GM12878 (cell line): ENCODE measurements at regions not wholly inside any gene's neighbourhood (a gene's known extent, or its start where the extent isn't known, plus 50 kb on each side); places are given as distances from the start of the nearest gene placed in this dataset.

Experiments
- ATAC-seq: fragments of 200-7000 bp; cut with Tn5 transposase; 3 replicates; pipeline ENCODE4 v1.9.1; 2020; ENCODE audit warnings: mild to moderate bottlenecking, moderate library complexity
- BruUV-seq: library from RNA; stranded (reverse); fragments of 400-500 nt; replicated peaks from 2 replicates; lab custom pipeline; 2021; lab: Mats Ljungman, UMichigan
- CTCF ChIA-PET: fragments of 300-600 bp; sonication (Branson Sonifier 250); formaldehyde crosslinking; extraction: SDS; loops from one replicate; lab custom pipeline; 2021; ENCODE audit warnings: inconsistent platforms; lab: Yijun Ruan, JAX
- POLR2A ChIA-PET: fragments of 350-600 bp; formaldehyde crosslinking; extraction: SDS; loops from one replicate; lab custom pipeline; 2021; ENCODE audit warnings: inconsistent platforms; lab: Charles Lee
- RAD21 ChIA-PET: fragments of 300-600 bp; sonication (Branson Sonifier 250); formaldehyde crosslinking; loops from one replicate; lab custom pipeline; 2023; ENCODE audit warnings: antibody characterized with exemption; ENCODE audit not compliant: unreplicated experiment; lab: Charles Lee
- SMC1A ChIA-PET: fragments of 300-600 bp; sonication (Branson Sonifier 250); formaldehyde crosslinking; loops from one replicate; lab custom pipeline; 2023; ENCODE audit not compliant: unreplicated experiment, uncharacterized antibody; lab: Charles Lee
- DNase-seq: peaks from one replicate; pipeline ENCODE4 v3.0.0-alpha.2; 2011; ENCODE audit warnings: low read depth, low spot score
- FAIRE-seq: peaks from 3 replicates; lab custom pipeline; 2011; peaks lifted over from hg19 to GRCh38; lab: Jason Lieb, UNC
- H2AFZ ChIP-seq: 2 replicates; pipeline ENCODE4 v1.6.0; 2011; ENCODE audit warnings: low read depth, low read length, control low read depth; ENCODE audit not compliant: control insufficient read depth
- H3K27ac ChIP-seq: 2 replicates; pipeline ENCODE4 v1.5.1; 2011; ENCODE audit warnings: control low read depth; ENCODE audit not compliant: control insufficient read depth, insufficient read depth
- H3K27me3 ChIP-seq, 2 experiments: replicated peaks in 1 of 2; 2 replicates each; pipeline versions ENCODE4 v1.6.0 to v1.6.1; 2011; ENCODE audit warnings: low read length in 1 of 2; ENCODE audit not compliant: control insufficient read depth in 2 of 2, insufficient read depth in 2 of 2
- H3K36me3 ChIP-seq, 2 experiments: 2 replicates each; pipeline ENCODE4 v1.5.1; 2011; ENCODE audit warnings: low read length in 1 of 2; ENCODE audit not compliant: control insufficient read depth in 2 of 2, insufficient read depth in 2 of 2
- H3K4me1 ChIP-seq: 2 replicates; pipeline ENCODE4 v1.6.1; 2011; ENCODE audit warnings: mild to moderate bottlenecking, low read length, moderate library complexity, mixed read lengths; ENCODE audit not compliant: control insufficient read depth, insufficient read depth
- H3K4me2 ChIP-seq: 2 replicates; pipeline ENCODE4 v1.6.0; 2011; ENCODE audit warnings: control low read depth; ENCODE audit not compliant: control insufficient read depth, insufficient read depth
- H3K4me3 ChIP-seq: fragments of 200-600 bp; sonication (generic); 2 replicates; pipeline ENCODE4 v1.5.1; 2016
- H3K79me2 ChIP-seq: 2 replicates; pipeline ENCODE4 v1.6.0; 2011; ENCODE audit warnings: low read length; ENCODE audit not compliant: control insufficient read depth, insufficient read depth
- H3K9ac ChIP-seq: 2 replicates; pipeline ENCODE4 v1.8.0; 2011; ENCODE audit warnings: low read length, control low read depth, mixed read lengths; ENCODE audit not compliant: control insufficient read depth, insufficient read depth
- H3K9me3 ChIP-seq: replicated peaks from 3 replicates; pipeline ENCODE4 v1.5.1; 2011; ENCODE audit warnings: mild to moderate bottlenecking, low read length; ENCODE audit not compliant: control insufficient read depth, insufficient read depth
- H4K20me1 ChIP-seq: 2 replicates; pipeline ENCODE4 v1.6.0; 2011; ENCODE audit not compliant: control insufficient read depth, insufficient read depth
- ASH2L ChIP-seq: fragments of 300-600, 200-600 bp; sonication (generic); IDR thresholded peaks from 2 replicates; pipeline ENCODE4 v1.6.1; 2017; ENCODE audit warnings: low read depth, mild to moderate bottlenecking, borderline replicate concordance
- ATF7 ChIP-seq: fragments of 450-650 bp; IDR thresholded peaks from 2 replicates; pipeline ENCODE4 v1.6.1; 2016; ENCODE audit warnings: low read depth, mild to moderate bottlenecking
- CBX5 ChIP-seq: sonication (generic); IDR thresholded peaks from 2 replicates; pipeline ENCODE4 v1.6.1; 2016; ENCODE audit warnings: low read depth, moderate library complexity, mild to moderate bottlenecking, inconsistent platforms
- CREB1 ChIP-seq: IDR thresholded peaks from 2 replicates; pipeline ENCODE4 v1.6.1; 2012; ENCODE audit warnings: low read depth, mild to moderate bottlenecking, inconsistent platforms
- CREM ChIP-seq: IDR thresholded peaks from 2 replicates; pipeline ENCODE4 v1.6.1; 2014; ENCODE audit warnings: antibody characterized with exemption, low read depth
- EED ChIP-seq: sonication (generic); IDR thresholded peaks from 2 replicates; pipeline ENCODE4 v1.6.1; 2016; ENCODE audit warnings: antibody characterized with exemption, low read depth
- HDGF ChIP-seq: fragments of 450-650 bp; IDR thresholded peaks from 2 replicates; pipeline ENCODE4 v1.6.1; 2016; ENCODE audit warnings: antibody characterized with exemption
- MTA3 ChIP-seq: IDR thresholded peaks from 2 replicates; pipeline ENCODE4 v1.6.1; 2012; ENCODE audit warnings: low read length, inconsistent platforms, borderline replicate concordance
- NFIC ChIP-seq: IDR thresholded peaks from 2 replicates; pipeline ENCODE4 v1.6.1; 2012; ENCODE audit warnings: low read depth, mild to moderate bottlenecking, inconsistent platforms, low read length, moderate library complexity
- NFYA ChIP-seq: IDR thresholded peaks from 2 replicates; pipeline ENCODE4 v1.6.1; 2011; ENCODE audit warnings: low read depth, mild to moderate bottlenecking, low read length, improper control_type of control experiment, borderline replicate concordance
- RFX5 ChIP-seq: IDR thresholded peaks from 2 replicates; pipeline ENCODE4 v1.6.1; 2011; ENCODE audit warnings: low read depth, low read length, improper control_type of control experiment
- SUPT20H ChIP-seq: IDR thresholded peaks from 2 replicates; pipeline ENCODE4 v1.6.1; 2011; ENCODE audit warnings: low read depth, mild to moderate bottlenecking, low read length, moderate library complexity, borderline replicate concordance; ENCODE audit not compliant: control insufficient read depth
- YBX1 ChIP-seq: fragments of 450-650 bp; IDR thresholded peaks from 2 replicates; pipeline ENCODE4 v1.6.1; 2016; ENCODE audit warnings: antibody characterized with exemption
- ZZZ3 ChIP-seq: IDR thresholded peaks from 2 replicates; pipeline ENCODE4 v1.6.1; 2011; ENCODE audit warnings: low read depth; ENCODE audit not compliant: control insufficient read depth, insufficient read length
- WGBS: methylation state at CpG from one replicate; pipeline ENCODE4 v1.1.6; 2016; ENCODE audit warnings: low lambda C conversion rate; ENCODE audit not compliant: insufficient replicate concordance, insufficient coverage; ENCODE audit errors: missing lambda C conversion rate; 5-methylcytosine and 5-hydroxymethylcytosine counted together
- in situ Hi-C: fragments of 300-500 bp; cut with MboI; formaldehyde crosslinking; loops from 9 replicates; pipeline ENCODE4 v1.14.3; 2018; ENCODE audit warnings: mixed read lengths
- intact Hi-C: fragments of 100-400 bp; cut with micrococcal nuclease; formaldehyde crosslinking; loops from one replicate; pipeline ENCODE4 v1.14.2; 2022; ENCODE audit not compliant: unreplicated experiment
- TF ChIP-seq, protein P1 (sequence below): IDR thresholded peaks from 2 replicates; pipeline ENCODE4 v1.6.1; 2012; ENCODE audit warnings: low read length, inconsistent platforms
- TF ChIP-seq, protein P2 (sequence below): fragments of 450-650 bp; formaldehyde crosslinking; IDR thresholded peaks from 2 replicates; pipeline ENCODE4 v1.5.0; 2022; ENCODE audit warnings: mild to moderate bottlenecking, missing genetic modification characterization

DNA sequence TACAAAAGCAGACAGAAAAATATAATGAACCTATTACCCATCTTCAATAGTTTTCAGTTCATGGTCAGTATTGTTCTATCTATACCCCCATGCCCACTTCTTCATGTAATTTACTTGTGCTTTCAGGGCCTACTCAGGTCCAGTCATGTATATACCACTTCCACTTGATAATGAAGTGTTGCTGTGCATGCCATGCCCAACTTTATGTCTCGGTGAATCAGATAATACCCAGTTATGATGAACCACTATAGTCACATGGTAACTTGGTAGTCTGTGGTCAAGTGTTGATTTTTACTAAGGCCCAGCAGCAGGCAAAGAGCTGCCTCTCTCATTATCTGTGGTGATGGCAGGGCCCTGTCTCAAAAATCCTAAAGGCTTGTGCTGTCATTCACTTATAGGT, 70.7 kb upstream of the IL33 start:
- no peaks in the 10 kb centered on the region for H4K20me1 ChIP-seq
- H3K9me3 ChIP-seq: no peaks in the 10 kb centered on the region; the same call in 2 of the 3 replicates
- TF ChIP-seq SUPT20H (no peak), EED (no peak), YBX1 (no peak), ZZZ3 (no peak), CREB1 (no peak), RFX5 (no peak), ATF7 (no peak), CREM (no peak), MTA3 (no peak), HDGF (no peak)
- ATAC-seq: no peak
- no peak overlapping the region for H3K27ac ChIP-seq
- H3K4me1 ChIP-seq: no peaks in the 10 kb centered on the region
- H3K9ac ChIP-seq: no peak overlapping the region
- SMC1A ChIA-PET: no interaction called here
- no peak for DNase-seq
- RAD21 ChIA-PET: no interaction called here
- 54% methylated on average over 1 of the region's 1 CpG for WGBS
- POLR2A ChIA-PET: no interaction called here
- FAIRE-seq: no peak
- no TSS peak for BruUV-seq
- in situ Hi-C loops: no loop called here
- H2AFZ ChIP-seq: no peak overlapping the region
- intact Hi-C loops: no loop called here
- H3K27me3 ChIP-seq: no peaks in the 10 kb centered on the region
- CTCF ChIA-PET: no interaction called here
- no peaks in the 10 kb centered on the region for H3K79me2 ChIP-seq
- H3K36me3 ChIP-seq: no peaks in the 10 kb centered on the region
- no peak overlapping the region for H3K4me2 ChIP-seq
- no peak overlapping the region for H3K4me3 ChIP-seq

DNA sequence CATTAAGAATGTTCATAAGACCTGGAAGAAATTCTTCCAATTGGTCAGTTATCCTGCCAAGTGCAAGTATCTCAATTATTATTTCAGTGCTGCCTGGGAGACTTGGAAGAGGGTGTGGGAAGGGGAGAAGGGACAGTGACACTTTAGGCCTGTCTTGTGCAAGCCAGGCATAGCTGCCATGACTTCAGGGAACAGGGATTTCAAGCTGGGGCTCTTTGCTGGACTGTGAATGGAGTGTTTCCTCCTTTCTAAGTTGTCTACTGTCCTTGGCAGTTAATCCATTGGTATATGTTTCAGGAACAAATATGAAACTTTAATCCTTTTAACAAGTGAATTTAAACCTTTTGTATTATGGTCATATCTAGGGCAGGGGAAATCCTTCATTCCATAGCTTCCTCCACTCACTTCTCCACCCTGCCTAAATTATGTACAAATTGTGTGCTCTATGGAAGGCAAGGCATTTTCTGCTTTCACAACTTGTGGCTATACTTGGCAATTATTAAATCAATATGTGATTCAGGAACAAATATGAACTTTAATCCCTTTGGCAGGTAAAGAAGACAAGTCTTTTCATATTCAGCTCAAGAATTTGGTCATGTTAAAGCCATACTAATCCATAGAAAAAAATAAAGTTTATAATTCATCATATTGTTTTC, 72.7 kb upstream of the IL33 start:
- no peak overlapping the region for H3K4me3 ChIP-seq
- H3K4me2 ChIP-seq: no peak overlapping the region
- no peak overlapping the region for H2AFZ ChIP-seq
- ChIA-PET SMC1A (interaction anchor here (0.8 kb wide), 1 partner anchor 22 kb away, joined by 3 read pairs; no protein-coding TSS in a partner anchor), POLR2A (interaction anchor here (0.6 kb wide), 1 partner anchor 1100 kb away, joined by 6 read pairs; no protein-coding TSS in a partner anchor), RAD21 (no interaction called here), CTCF (interaction anchor here (1.1 kb wide), 1 partner anchor 163 kb away, joined by 3 read pairs; no protein-coding TSS in a partner anchor)
- ATAC-seq: no peak
- in situ Hi-C loops: no loop called here
- intact Hi-C loops: no loop called here
- no peaks in the 10 kb centered on the region for H3K79me2 ChIP-seq
- no peaks in the 10 kb centered on the region for H3K36me3 ChIP-seq
- no peak overlapping the region for H3K9ac ChIP-seq
- no peak for DNase-seq
- H3K9me3 ChIP-seq: no peaks in the 10 kb centered on the region
- H4K20me1 ChIP-seq: no peaks in the 10 kb centered on the region
- H3K27me3 ChIP-seq: no peaks in the 10 kb centered on the region
- no TSS peak for BruUV-seq
- no peak for FAIRE-seq
- no peak overlapping the region for H3K27ac ChIP-seq
- no peaks in the 10 kb centered on the region for H3K4me1 ChIP-seq
- no peak for TF ChIP-seq CBX5
- TF ChIP-seq ASH2L: no peak
- TF ChIP-seq, protein P1, sequence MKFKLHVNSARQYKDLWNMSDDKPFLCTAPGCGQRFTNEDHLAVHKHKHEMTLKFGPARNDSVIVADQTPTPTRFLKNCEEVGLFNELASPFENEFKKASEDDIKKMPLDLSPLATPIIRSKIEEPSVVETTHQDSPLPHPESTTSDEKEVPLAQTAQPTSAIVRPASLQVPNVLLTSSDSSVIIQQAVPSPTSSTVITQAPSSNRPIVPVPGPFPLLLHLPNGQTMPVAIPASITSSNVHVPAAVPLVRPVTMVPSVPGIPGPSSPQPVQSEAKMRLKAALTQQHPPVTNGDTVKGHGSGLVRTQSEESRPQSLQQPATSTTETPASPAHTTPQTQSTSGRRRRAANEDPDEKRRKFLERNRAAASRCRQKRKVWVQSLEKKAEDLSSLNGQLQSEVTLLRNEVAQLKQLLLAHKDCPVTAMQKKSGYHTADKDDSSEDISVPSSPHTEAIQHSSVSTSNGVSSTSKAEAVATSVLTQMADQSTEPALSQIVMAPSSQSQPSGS: no peak
- TF ChIP-seq NFYA: no peak
- no peak for TF ChIP-seq ATF7
- TF ChIP-seq, protein P2, sequence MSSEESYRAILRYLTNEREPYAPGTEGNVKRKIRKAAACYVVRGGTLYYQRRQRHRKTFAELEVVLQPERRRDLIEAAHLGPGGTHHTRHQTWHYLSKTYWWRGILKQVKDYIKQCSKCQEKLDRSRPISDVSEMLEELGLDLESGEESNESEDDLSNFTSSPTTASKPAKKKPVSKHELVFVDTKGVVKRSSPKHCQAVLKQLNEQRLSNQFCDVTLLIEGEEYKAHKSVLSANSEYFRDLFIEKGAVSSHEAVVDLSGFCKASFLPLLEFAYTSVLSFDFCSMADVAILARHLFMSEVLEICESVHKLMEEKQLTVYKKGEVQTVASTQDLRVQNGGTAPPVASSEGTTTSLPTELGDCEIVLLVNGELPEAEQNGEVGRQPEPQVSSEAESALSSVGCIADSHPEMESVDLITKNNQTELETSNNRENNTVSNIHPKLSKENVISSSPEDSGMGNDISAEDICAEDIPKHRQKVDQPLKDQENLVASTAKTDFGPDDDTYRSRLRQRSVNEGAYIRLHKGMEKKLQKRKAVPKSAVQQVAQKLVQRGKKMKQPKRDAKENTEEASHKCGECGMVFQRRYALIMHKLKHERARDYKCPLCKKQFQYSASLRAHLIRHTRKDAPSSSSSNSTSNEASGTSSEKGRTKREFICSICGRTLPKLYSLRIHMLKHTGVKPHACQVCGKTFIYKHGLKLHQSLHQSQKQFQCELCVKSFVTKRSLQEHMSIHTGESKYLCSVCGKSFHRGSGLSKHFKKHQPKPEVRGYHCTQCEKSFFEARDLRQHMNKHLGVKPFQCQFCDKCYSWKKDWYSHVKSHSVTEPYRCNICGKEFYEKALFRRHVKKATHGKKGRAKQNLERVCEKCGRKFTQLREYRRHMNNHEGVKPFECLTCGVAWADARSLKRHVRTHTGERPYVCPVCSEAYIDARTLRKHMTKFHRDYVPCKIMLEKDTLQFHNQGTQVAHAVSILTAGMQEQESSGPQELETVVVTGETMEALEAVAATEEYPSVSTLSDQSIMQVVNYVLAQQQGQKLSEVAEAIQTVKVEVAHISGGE (CRISPR knock-in tag): no peak
- TF ChIP-seq NFIC: no peak
